ENCODE measurements at regions not wholly inside any gene's neighbourhood (a gene's known extent, or its start where the extent isn't known, plus 50 kb on each side); places are given as distances from the start of the nearest gene placed in this dataset.

- H3K9ac ChIP-seq (replicated peaks in 1 of 4; ENCODE audit: extremely low read depth in 1 of 4, low read depth in 3 of 4, low read length in 3 of 4) = no peak overlapping the region
- H2BK5ac ChIP-seq (ENCODE audit: low read depth, low read length) = no peak overlapping the region
- no peaks in the 10 kb centered on the region for H3K79me2 ChIP-seq (ENCODE audit: control insufficient read depth in 1 of 2, insufficient read depth in 2 of 2, low read length in 2 of 2)
- H3K18ac ChIP-seq (ENCODE audit: extremely low read depth, low read length) = no peak overlapping the region
- no peak overlapping the region for H4K91ac ChIP-seq (replicated peaks; ENCODE audit: insufficient read length, low read length)
- no peak overlapping the region for H2BK120ac ChIP-seq (replicated peaks; ENCODE audit: low read depth, low read length)
- H4K5ac ChIP-seq (ENCODE audit: insufficient read length, low read depth, low read length) = no peak overlapping the region
- 90% methylated on average over 3 of the region's 3 CpGs; no CpG with 5 or more reads in 1 of the 2 experiments for WGBS, 2 experiments (ENCODE audit: extremely low coverage in 1 of 2, insufficient coverage in 1 of 2, insufficient read length in 1 of 2, insufficient replicate concordance in 2 of 2, low coverage in 1 of 2, low lambda C conversion rate in 2 of 2, missing lambda C conversion rate in 1 of 2)
- FAIRE-seq (no peak), DNase-seq (ENCODE audit: low read depth in 1 of 2, low spot score in 2 of 2) (no peak)
- H3K27ac ChIP-seq (ENCODE audit: low read depth, low read length) = no peak overlapping the region
- H2AFZ ChIP-seq (ENCODE audit: low read length) = no peak overlapping the region
- no peaks in the 10 kb centered on the region for H3K23me2 ChIP-seq (ENCODE audit: low read depth, low read length)
- no peak overlapping the region for H2BK12ac ChIP-seq (ENCODE audit: low read depth, low read length)
- H3K9me3 ChIP-seq (ENCODE audit: insufficient read depth in 2 of 2, low read depth in 1 of 2, low read length in 1 of 2) = peaks cover 0 to 2% of the 10 kb centered on the region in 2 experiments; a peak in 1 of 4 replicates
- POLR2A ChIA-PET (ENCODE audit: partially characterized antibody) = no interaction called here
- no peak overlapping the region for H3K14ac ChIP-seq (ENCODE audit: insufficient read length)
- H3K27me3 ChIP-seq (replicated peaks in 1 of 4; ENCODE audit: control insufficient read depth in 3 of 4, extremely low read depth in 1 of 4, insufficient read depth in 3 of 4, low read length in 3 of 4) = no peaks in the 10 kb centered on the region
- no peaks in the 10 kb centered on the region for H4K20me1 ChIP-seq (replicated peaks in 1 of 2; ENCODE audit: control insufficient read depth in 1 of 2, insufficient read depth in 2 of 2, low read length in 2 of 2)
- no peak overlapping the region for H4K8ac ChIP-seq (ENCODE audit: extremely low read depth, insufficient read depth, low read length)
- H3K79me1 ChIP-seq (ENCODE audit: low read depth, low read length) = no peaks in the 10 kb centered on the region
- H3K4me1 ChIP-seq (replicated peaks in 1 of 4; ENCODE audit: control insufficient read depth in 3 of 4, insufficient read depth in 4 of 4, low read length in 3 of 4) = peaks cover 0 to 5% (median 0%) of the 10 kb centered on the region in 4 experiments; a peak in 2 of 7 replicates
- no peak overlapping the region for H3K4ac ChIP-seq (replicated peaks; ENCODE audit: insufficient read length, low read depth, low read length)
- no peak overlapping the region for H2AK5ac ChIP-seq (ENCODE audit: low read depth, low read length)
- H3K4me3 ChIP-seq (ENCODE audit: extremely low read depth in 1 of 4, insufficient read depth in 2 of 4, low read depth in 3 of 4, low read length in 4 of 4) = no peak overlapping the region
- H3K4me2 ChIP-seq (ENCODE audit: insufficient read depth in 1 of 2, low read depth in 2 of 2, low read length in 2 of 2) = no peak overlapping the region
- H2BK15ac ChIP-seq (ENCODE audit: low read length) = no peak overlapping the region
- H3K36me3 ChIP-seq (ENCODE audit: control insufficient read depth in 2 of 4, insufficient read depth in 4 of 4, low read length in 3 of 4) = no peaks in the 10 kb centered on the region
- H3K56ac ChIP-seq (replicated peaks; ENCODE audit: insufficient read length, low read depth, low read length) = no peak overlapping the region
- no peak overlapping the region for H2BK20ac ChIP-seq (ENCODE audit: low read length)
- H3K23ac ChIP-seq (ENCODE audit: insufficient read length) = no peak overlapping the region
- CTCF ChIA-PET (ENCODE audit: partially characterized antibody) = interaction anchor here (0.8 to 1.1 kb wide), 2 partner anchors 15 to 246 kb away, joined by 3 read pairs; no protein-coding TSS in a partner anchor
- TF ChIP-seq CHD7 (IDR thresholded peaks at IDR 0.05; ENCODE audit: insufficient replicate concordance, low read length) = no peak
Observed at GRCh38 chr12:18807714-18808113, 69.8 kb downstream of the CAPZA3 start.

All from H1 (cell line).